Panc1 (cell line): ENCODE measurements at regions not wholly inside any gene's neighbourhood (a gene's known extent, or its start where the extent isn't known, plus 50 kb on each side); places are given as distances from the start of the nearest gene placed in this dataset.

ENCODE experiments used
- CTCF ChIP-seq: fragments of 450-650 bp; IDR thresholded peaks from 2 replicates; pipeline ENCODE4 v1.5.1; 2017; ENCODE audit warnings: mild to moderate bottlenecking
- POLR2AphosphoS5 ChIP-seq: IDR thresholded peaks from 2 replicates; pipeline ENCODE4 v1.6.1; 2012; ENCODE audit warnings: mild to moderate bottlenecking, low read depth, low read length, moderate library complexity
- REST ChIP-seq, 2 experiments: IDR thresholded peaks; 2 replicates each; pipeline ENCODE4 v1.6.1; 2011 to 2012; ENCODE audit warnings: low read depth in 2 of 2, control low read depth in 1 of 2, low read length in 1 of 2, mild to moderate bottlenecking in 1 of 2, moderate library complexity in 1 of 2; ENCODE audit not compliant: insufficient read depth in 1 of 2
- SIN3A ChIP-seq: IDR thresholded peaks from 2 replicates; pipeline ENCODE4 v1.6.1; 2012; ENCODE audit warnings: low read depth, mild to moderate bottlenecking, low read length, moderate library complexity, borderline replicate concordance; ENCODE audit not compliant: insufficient read depth
- TCF7L2 ChIP-seq: IDR thresholded peaks from 2 replicates; pipeline ENCODE4 v1.6.1; 2011; ENCODE audit warnings: mild to moderate bottlenecking, low read depth, low read length, inconsistent platforms

- TF ChIP-seq CTCF (no peak), SIN3A (no peak), POLR2AphosphoS5 (no peak), TCF7L2 (no peak), REST (IDR thresholded peaks at IDR 0.05; ENCODE audit: insufficient read depth in 1 of 2, low read depth in 2 of 2, low read length in 1 of 2) (no peak)
Measured at GRCh38 chr7:372932-373791, 83.2 kb downstream of the FOXL3 start.
